ENCODE measurements at regions not wholly inside any gene's neighbourhood (a gene's known extent, or its start where the extent isn't known, plus 50 kb on each side); places are given as distances from the start of the nearest gene placed in this dataset.

DNA sequence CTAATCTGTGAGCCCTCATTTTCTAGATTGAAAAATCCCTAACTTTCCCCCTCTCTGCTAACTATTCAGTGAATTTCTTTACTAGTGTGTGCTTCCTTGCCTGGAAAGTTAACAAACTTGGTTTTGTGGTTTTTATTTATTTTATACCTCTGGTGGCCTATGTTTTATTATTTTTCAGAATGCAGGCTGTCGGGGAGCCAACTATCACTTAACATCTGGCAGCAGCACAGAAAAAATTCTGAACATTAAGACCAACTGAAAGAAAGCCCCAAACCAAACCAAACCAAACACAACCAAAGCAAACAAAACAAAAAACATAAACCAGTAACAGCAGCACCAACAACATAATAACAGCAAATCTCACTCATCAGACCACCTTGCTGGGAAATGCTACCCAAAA is 109.0 kb upstream of the KL start:
- TF ChIP-seq EZH2 (optimal IDR thresholded peaks at IDR 0.05; ENCODE audit: low read depth, low read length) (no peak), EZH2phosphoT487 (IDR thresholded peaks at IDR 0.05; ENCODE audit: low read length) (no peak)
- TF ChIP-seq, protein P1, sequence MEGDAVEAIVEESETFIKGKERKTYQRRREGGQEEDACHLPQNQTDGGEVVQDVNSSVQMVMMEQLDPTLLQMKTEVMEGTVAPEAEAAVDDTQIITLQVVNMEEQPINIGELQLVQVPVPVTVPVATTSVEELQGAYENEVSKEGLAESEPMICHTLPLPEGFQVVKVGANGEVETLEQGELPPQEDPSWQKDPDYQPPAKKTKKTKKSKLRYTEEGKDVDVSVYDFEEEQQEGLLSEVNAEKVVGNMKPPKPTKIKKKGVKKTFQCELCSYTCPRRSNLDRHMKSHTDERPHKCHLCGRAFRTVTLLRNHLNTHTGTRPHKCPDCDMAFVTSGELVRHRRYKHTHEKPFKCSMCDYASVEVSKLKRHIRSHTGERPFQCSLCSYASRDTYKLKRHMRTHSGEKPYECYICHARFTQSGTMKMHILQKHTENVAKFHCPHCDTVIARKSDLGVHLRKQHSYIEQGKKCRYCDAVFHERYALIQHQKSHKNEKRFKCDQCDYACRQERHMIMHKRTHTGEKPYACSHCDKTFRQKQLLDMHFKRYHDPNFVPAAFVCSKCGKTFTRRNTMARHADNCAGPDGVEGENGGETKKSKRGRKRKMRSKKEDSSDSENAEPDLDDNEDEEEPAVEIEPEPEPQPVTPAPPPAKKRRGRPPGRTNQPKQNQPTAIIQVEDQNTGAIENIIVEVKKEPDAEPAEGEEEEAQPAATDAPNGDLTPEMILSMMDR (IDR thresholded peaks at IDR 0.05; ENCODE audit: low read length), result no peak
- H3K36me3 ChIP-seq (replicated peaks; ENCODE audit: insufficient read depth, low read length), result no peaks in the 10 kb centered on the region
- peaks cover 12% of the 10 kb centered on the region for H3K4me1 ChIP-seq (ENCODE audit: low read length)
- H4K20me1 ChIP-seq (ENCODE audit: insufficient read depth, low read length), result no peaks in the 10 kb centered on the region
- no peak overlapping the region for H2AFZ ChIP-seq (ENCODE audit: low read length)
- H3F3A ChIP-seq (ENCODE audit: insufficient read depth, low read length), result no peaks in the 10 kb centered on the region; the same call in 1 of the 2 replicates
- H3K9me3 ChIP-seq (replicated peaks; ENCODE audit: insufficient read depth, low read length), result no peaks in the 10 kb centered on the region
- H3K27ac ChIP-seq (ENCODE audit: low read length), result no peak overlapping the region
- H3K79me2 ChIP-seq (ENCODE audit: low read length), result no peaks in the 10 kb centered on the region
- no peak for DNase-seq
- no peak overlapping the region for H3K9ac ChIP-seq (ENCODE audit: low read length)
- no peak overlapping the region for H3K4me3 ChIP-seq (ENCODE audit: low read length)
- H3K9me2 ChIP-seq (replicated peaks; ENCODE audit: insufficient read depth, low read length), result no peaks in the 10 kb centered on the region
- H3K4me2 ChIP-seq (ENCODE audit: low read depth, low read length), result no peak overlapping the region
- no peaks in the 10 kb centered on the region for H3K27me3 ChIP-seq (replicated peaks; ENCODE audit: insufficient read depth, low read length)

DNA sequence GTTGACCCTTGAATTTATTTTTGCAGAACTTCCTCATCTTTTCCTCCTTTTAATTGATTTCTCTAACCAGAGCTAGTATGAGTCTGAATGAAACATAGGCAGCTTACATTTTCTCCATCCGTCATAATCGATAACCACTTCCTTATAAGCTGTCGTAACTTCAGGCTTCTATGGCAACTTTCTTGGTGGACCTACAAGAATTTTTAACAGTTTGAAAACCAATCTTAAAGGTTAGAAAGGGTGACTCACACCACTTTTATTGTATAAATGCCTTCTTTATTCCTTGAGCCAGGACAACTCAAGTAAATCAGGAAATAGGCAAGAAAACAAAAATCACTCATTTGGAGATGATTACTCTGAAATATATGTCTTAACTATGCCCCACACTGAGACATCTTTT is 105.7 kb upstream of the KL start:
- Histone ChIP-seq H3F3A (ENCODE audit: insufficient read depth, low read length) (no peaks in the 10 kb centered on the region; the same call in 1 of the 2 replicates), H3K9ac (ENCODE audit: low read length) (no peak overlapping the region), H3K36me3 (replicated peaks; ENCODE audit: insufficient read depth, low read length) (no peaks in the 10 kb centered on the region), H3K9me3 (replicated peaks; ENCODE audit: insufficient read depth, low read length) (no peaks in the 10 kb centered on the region), H2AFZ (ENCODE audit: low read length) (no peak overlapping the region), H3K4me3 (ENCODE audit: low read length) (no peak overlapping the region), H3K9me2 (replicated peaks; ENCODE audit: insufficient read depth, low read length) (no peaks in the 10 kb centered on the region), H3K4me2 (ENCODE audit: low read depth, low read length) (no peak overlapping the region), H3K27me3 (replicated peaks; ENCODE audit: insufficient read depth, low read length) (no peaks in the 10 kb centered on the region), H4K20me1 (ENCODE audit: insufficient read depth, low read length) (no peaks in the 10 kb centered on the region), H3K27ac (ENCODE audit: low read length) (no peak overlapping the region), H3K79me2 (ENCODE audit: low read length) (no peaks in the 10 kb centered on the region), H3K4me1 (ENCODE audit: low read length) (peaks cover 4% of the 10 kb centered on the region; the same call in 1 of the 2 replicates)
- DNase-seq, result no peak
- TF ChIP-seq EZH2phosphoT487 (IDR thresholded peaks at IDR 0.05; ENCODE audit: low read length), result no peak
- TF ChIP-seq EZH2 (optimal IDR thresholded peaks at IDR 0.05; ENCODE audit: low read depth, low read length), result no peak
- TF ChIP-seq, protein P1 (IDR thresholded peaks at IDR 0.05; ENCODE audit: low read length), result no peak

DNA sequence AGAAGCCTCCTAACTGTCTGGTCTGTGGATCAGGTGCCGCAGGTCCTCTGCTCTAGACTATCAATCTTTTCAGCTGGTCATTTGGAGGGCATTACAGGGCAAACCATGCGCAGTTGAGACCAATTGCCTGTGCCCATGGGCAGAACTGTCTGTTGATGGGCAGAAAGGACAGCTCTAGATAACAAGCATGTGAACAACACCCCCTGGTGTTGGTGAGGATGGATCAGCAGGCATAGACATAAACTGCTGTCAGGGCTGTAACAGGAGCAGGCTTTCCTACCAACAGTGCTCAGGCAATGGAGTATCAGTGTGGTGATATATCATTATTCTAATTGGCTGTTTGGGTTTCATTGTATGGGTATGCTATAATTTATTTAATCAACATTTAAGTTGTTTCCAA is 104.7 kb upstream of the KL start:
- peak; percentile 10 for DNase-seq
- TF ChIP-seq, protein P1 (IDR thresholded peaks at IDR 0.05; ENCODE audit: low read length), result peak; percentile 30
- TF ChIP-seq EZH2phosphoT487 (IDR thresholded peaks at IDR 0.05; ENCODE audit: low read length) (no peak), EZH2 (optimal IDR thresholded peaks at IDR 0.05; ENCODE audit: low read depth, low read length) (no peak)
- Histone ChIP-seq H3K36me3 (replicated peaks; ENCODE audit: insufficient read depth, low read length) (no peaks in the 10 kb centered on the region), H3K9me2 (replicated peaks; ENCODE audit: insufficient read depth, low read length) (no peaks in the 10 kb centered on the region), H3K9me3 (replicated peaks; ENCODE audit: insufficient read depth, low read length) (no peaks in the 10 kb centered on the region), H3K27ac (ENCODE audit: low read length) (no peak overlapping the region), H3K9ac (ENCODE audit: low read length) (no peak overlapping the region), H3K79me2 (ENCODE audit: low read length) (no peaks in the 10 kb centered on the region), H3K4me3 (ENCODE audit: low read length) (no peak overlapping the region), H3K27me3 (replicated peaks; ENCODE audit: insufficient read depth, low read length) (no peaks in the 10 kb centered on the region), H3K4me1 (ENCODE audit: low read length) (no peaks in the 10 kb centered on the region), H2AFZ (ENCODE audit: low read length) (no peak overlapping the region), H3F3A (ENCODE audit: insufficient read depth, low read length) (no peaks in the 10 kb centered on the region), H3K4me2 (ENCODE audit: low read depth, low read length) (no peak overlapping the region), H4K20me1 (ENCODE audit: insufficient read depth, low read length) (no peaks in the 10 kb centered on the region)

Measured in MM.1S (cell line).